ENCODE measurements at regions not wholly inside any gene's neighbourhood (a gene's known extent, or its start where the extent isn't known, plus 50 kb on each side); places are given as distances from the start of the nearest gene placed in this dataset.

DNA sequence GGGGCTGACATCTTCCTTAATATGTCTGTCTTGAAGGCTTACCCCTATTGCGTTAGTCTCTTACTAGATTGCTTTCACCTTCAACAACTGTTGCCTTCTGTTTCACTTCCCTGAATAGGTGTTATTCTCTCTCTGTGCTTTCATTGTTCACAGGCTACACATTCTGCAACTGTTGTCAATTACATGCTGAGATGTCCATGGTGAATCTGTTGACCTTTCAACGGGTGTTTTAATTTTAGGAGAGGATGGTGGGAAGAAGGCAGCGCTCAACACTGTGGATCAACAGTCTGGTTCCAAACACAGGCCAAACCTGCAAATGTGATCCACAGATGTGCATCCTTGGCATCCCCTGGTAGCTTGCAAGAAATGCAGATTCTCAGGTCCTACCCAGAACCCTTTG, 101.9 kb downstream of the DACT1 start:
- TF ChIP-seq, protein P1, sequence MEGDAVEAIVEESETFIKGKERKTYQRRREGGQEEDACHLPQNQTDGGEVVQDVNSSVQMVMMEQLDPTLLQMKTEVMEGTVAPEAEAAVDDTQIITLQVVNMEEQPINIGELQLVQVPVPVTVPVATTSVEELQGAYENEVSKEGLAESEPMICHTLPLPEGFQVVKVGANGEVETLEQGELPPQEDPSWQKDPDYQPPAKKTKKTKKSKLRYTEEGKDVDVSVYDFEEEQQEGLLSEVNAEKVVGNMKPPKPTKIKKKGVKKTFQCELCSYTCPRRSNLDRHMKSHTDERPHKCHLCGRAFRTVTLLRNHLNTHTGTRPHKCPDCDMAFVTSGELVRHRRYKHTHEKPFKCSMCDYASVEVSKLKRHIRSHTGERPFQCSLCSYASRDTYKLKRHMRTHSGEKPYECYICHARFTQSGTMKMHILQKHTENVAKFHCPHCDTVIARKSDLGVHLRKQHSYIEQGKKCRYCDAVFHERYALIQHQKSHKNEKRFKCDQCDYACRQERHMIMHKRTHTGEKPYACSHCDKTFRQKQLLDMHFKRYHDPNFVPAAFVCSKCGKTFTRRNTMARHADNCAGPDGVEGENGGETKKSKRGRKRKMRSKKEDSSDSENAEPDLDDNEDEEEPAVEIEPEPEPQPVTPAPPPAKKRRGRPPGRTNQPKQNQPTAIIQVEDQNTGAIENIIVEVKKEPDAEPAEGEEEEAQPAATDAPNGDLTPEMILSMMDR (IDR thresholded peaks at IDR 0.05 in 2 of 3, conservative IDR thresholded peaks at IDR 0.05 in 1 of 3; ENCODE audit: borderline replicate concordance in 1 of 3, insufficient read depth in 1 of 3, low read depth in 2 of 3, low read length in 2 of 3) = no peak
- no peak for TF ChIP-seq EZH2 (IDR thresholded peaks at IDR 0.05)
- TF ChIP-seq SP1 (IDR thresholded peaks at IDR 0.05; ENCODE audit: low read depth) = no peak
- no peak for TF ChIP-seq POLR2A (IDR thresholded peaks at IDR 0.05; ENCODE audit: borderline replicate concordance, extremely low read depth, insufficient read depth, insufficient read length)
- no peak for TF ChIP-seq ELF1 (IDR thresholded peaks at IDR 0.05; ENCODE audit: borderline replicate concordance, low read depth)
- TF ChIP-seq, protein P2, sequence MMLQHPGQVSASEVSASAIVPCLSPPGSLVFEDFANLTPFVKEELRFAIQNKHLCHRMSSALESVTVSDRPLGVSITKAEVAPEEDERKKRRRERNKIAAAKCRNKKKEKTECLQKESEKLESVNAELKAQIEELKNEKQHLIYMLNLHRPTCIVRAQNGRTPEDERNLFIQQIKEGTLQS (IDR thresholded peaks at IDR 0.05) = no peak
- TF ChIP-seq RAD21 (IDR thresholded peaks at IDR 0.05; ENCODE audit: low read depth) = no peak
- TF ChIP-seq, protein P3, sequence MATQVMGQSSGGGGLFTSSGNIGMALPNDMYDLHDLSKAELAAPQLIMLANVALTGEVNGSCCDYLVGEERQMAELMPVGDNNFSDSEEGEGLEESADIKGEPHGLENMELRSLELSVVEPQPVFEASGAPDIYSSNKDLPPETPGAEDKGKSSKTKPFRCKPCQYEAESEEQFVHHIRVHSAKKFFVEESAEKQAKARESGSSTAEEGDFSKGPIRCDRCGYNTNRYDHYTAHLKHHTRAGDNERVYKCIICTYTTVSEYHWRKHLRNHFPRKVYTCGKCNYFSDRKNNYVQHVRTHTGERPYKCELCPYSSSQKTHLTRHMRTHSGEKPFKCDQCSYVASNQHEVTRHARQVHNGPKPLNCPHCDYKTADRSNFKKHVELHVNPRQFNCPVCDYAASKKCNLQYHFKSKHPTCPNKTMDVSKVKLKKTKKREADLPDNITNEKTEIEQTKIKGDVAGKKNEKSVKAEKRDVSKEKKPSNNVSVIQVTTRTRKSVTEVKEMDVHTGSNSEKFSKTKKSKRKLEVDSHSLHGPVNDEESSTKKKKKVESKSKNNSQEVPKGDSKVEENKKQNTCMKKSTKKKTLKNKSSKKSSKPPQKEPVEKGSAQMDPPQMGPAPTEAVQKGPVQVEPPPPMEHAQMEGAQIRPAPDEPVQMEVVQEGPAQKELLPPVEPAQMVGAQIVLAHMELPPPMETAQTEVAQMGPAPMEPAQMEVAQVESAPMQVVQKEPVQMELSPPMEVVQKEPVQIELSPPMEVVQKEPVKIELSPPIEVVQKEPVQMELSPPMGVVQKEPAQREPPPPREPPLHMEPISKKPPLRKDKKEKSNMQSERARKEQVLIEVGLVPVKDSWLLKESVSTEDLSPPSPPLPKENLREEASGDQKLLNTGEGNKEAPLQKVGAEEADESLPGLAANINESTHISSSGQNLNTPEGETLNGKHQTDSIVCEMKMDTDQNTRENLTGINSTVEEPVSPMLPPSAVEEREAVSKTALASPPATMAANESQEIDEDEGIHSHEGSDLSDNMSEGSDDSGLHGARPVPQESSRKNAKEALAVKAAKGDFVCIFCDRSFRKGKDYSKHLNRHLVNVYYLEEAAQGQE (IDR thresholded peaks at IDR 0.05; ENCODE audit: low read depth) = no peak
